ENCODE measurements at regions not wholly inside any gene's neighbourhood (a gene's known extent, or its start where the extent isn't known, plus 50 kb on each side); places are given as distances from the start of the nearest gene placed in this dataset.

DNA sequence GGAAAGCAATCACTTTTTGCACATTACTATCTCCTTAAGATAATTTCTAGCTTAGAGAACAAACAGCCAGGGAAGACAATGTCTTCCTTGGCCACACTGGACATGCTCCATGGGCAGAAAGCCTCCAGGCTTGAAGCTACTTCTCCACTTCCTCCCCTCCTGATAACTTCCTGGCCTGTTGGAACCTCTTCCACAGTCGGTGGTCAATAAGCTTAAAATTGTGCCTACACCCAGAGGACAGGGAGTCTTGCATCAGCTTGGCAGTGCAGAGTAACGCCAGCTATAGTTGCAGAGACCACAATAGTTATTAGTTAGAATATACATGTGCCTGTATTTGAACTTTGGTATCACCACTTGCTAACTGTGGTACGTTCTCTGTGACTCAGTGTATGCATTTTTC, 58.1 kb upstream of the ABCA1 start:
- no peak for TF ChIP-seq CTCF (IDR thresholded peaks at IDR 0.05)
- no peak for TF ChIP-seq POLR2A (IDR thresholded peaks at IDR 0.05)

Measured in body of pancreas (tissue), 4 donors.